ENCODE measurements at regions not wholly inside any gene's neighbourhood (a gene's known extent, or its start where the extent isn't known, plus 50 kb on each side); places are given as distances from the start of the nearest gene placed in this dataset.

GRCh38 chr20:17141568-17141967, 85.3 kb upstream of the PCSK2 start:
- Histone ChIP-seq H4K20me1 (ENCODE audit: insufficient read depth, low read length) (no peaks in the 10 kb centered on the region), H3K4me2 (replicated peaks; ENCODE audit: extremely low read depth, low read length, poor library complexity, severe bottlenecking) (no peak overlapping the region), H3K27ac (ENCODE audit: low read depth in 1 of 2, low read length in 2 of 2) (no peak overlapping the region), H3K27me3 (ENCODE audit: control insufficient read depth in 2 of 2, insufficient read depth in 2 of 2, low read length in 2 of 2) (no peaks in the 10 kb centered on the region), H3K9ac (ENCODE audit: insufficient read depth, low read length, poor library complexity, severe bottlenecking) (no peak overlapping the region), H3K4me1 (ENCODE audit: control insufficient read depth in 1 of 2, insufficient read depth in 2 of 2, low read length in 2 of 2) (no peaks in the 10 kb centered on the region), H3K4me3 (replicated peaks in 1 of 3; ENCODE audit: low read depth in 2 of 3, low read length in 3 of 3) (no peak overlapping the region), H3K9me3 (replicated peaks in 1 of 2; ENCODE audit: control insufficient read depth in 1 of 2, insufficient read depth in 1 of 2, low read length in 2 of 2) (peaks cover 16 to 18% of the 10 kb centered on the region in 2 donors), H3K79me2 (ENCODE audit: insufficient read depth, low read length) (no peaks in the 10 kb centered on the region), H2AFZ (ENCODE audit: insufficient read depth, low read depth, low read length, poor library complexity, severe bottlenecking) (no peak overlapping the region), H3K36me3 (replicated peaks in 1 of 2; ENCODE audit: control insufficient read depth in 1 of 2, insufficient read depth in 2 of 2, low read length in 2 of 2) (no peaks in the 10 kb centered on the region)
- DNase-seq: no peak
- Mint-ChIP-seq H3K9me3 (peaks cover 3 to 12% (median 7%) of the 10 kb centered on the region in 7 donors), H3K36me3 (no peaks in the 10 kb centered on the region), H3K27ac (no peak overlapping the region), H3K4me3 (no peak overlapping the region), H3K27me3 (ENCODE audit: low read depth in 3 of 3) (peaks cover 0 to 2% (median 2%) of the 10 kb centered on the region in 3 donors), H3K4me1 (no peaks in the 10 kb centered on the region)
- intact Hi-C loops (cut with micrococcal nuclease): no loop called here
- WGBS (ENCODE audit: insufficient coverage): 100% methylated on average over 1 of the region's 4 CpGs
- TF ChIP-seq, protein P1, sequence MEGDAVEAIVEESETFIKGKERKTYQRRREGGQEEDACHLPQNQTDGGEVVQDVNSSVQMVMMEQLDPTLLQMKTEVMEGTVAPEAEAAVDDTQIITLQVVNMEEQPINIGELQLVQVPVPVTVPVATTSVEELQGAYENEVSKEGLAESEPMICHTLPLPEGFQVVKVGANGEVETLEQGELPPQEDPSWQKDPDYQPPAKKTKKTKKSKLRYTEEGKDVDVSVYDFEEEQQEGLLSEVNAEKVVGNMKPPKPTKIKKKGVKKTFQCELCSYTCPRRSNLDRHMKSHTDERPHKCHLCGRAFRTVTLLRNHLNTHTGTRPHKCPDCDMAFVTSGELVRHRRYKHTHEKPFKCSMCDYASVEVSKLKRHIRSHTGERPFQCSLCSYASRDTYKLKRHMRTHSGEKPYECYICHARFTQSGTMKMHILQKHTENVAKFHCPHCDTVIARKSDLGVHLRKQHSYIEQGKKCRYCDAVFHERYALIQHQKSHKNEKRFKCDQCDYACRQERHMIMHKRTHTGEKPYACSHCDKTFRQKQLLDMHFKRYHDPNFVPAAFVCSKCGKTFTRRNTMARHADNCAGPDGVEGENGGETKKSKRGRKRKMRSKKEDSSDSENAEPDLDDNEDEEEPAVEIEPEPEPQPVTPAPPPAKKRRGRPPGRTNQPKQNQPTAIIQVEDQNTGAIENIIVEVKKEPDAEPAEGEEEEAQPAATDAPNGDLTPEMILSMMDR (IDR thresholded peaks at IDR 0.05): no peak

DNA sequence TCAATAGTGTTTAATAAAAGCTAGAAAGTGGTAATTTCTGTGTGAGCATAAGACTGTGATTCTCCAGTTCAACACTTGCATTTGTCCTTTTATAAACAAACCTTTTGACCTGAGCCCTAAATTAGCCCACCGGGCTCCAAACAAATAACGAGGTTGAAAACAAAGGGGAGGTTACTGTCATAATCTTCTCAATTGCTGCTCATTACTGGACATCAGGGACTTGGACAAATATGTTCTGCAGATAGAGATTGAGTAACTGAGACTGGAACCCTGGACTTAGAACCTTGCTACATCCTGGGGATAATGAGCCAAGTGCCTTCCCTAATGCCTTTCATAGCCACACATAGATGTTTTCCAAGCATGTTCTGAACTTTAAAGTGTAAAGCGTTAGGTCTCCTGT, 84.2 kb upstream of the PCSK2 start:
- H3K4me3 Mint-ChIP-seq: no peak overlapping the region

More for the DNA sequence above, 84.2 kb upstream of the PCSK2 start:
- Mint-ChIP-seq H3K27me3 (ENCODE audit: low read depth in 3 of 3) (peaks cover 0 to 2% (median 0%) of the 10 kb centered on the region in 3 donors), H3K27ac (no peak overlapping the region), H3K4me1 (no peaks in the 10 kb centered on the region), H3K36me3 (no peaks in the 10 kb centered on the region), H3K9me3 (peaks cover 0 to 11% (median 4%) of the 10 kb centered on the region in 7 donors)
- Histone ChIP-seq H3K4me3 (replicated peaks in 1 of 3; ENCODE audit: low read depth in 2 of 3, low read length in 3 of 3) (no peak overlapping the region), H3K9ac (ENCODE audit: insufficient read depth, low read length, poor library complexity, severe bottlenecking) (no peak overlapping the region), H3K27ac (ENCODE audit: low read depth in 1 of 2, low read length in 2 of 2) (no peak overlapping the region), H2AFZ (ENCODE audit: insufficient read depth, low read depth, low read length, poor library complexity, severe bottlenecking) (no peak overlapping the region), H3K9me3 (replicated peaks in 1 of 2; ENCODE audit: control insufficient read depth in 1 of 2, insufficient read depth in 1 of 2, low read length in 2 of 2) (peaks cover 8 to 9% of the 10 kb centered on the region in 2 donors), H3K4me1 (ENCODE audit: control insufficient read depth in 1 of 2, insufficient read depth in 2 of 2, low read length in 2 of 2) (no peaks in the 10 kb centered on the region), H3K27me3 (ENCODE audit: control insufficient read depth in 2 of 2, insufficient read depth in 2 of 2, low read length in 2 of 2) (no peaks in the 10 kb centered on the region), H3K36me3 (replicated peaks in 1 of 2; ENCODE audit: control insufficient read depth in 1 of 2, insufficient read depth in 2 of 2, low read length in 2 of 2) (no peaks in the 10 kb centered on the region), H4K20me1 (ENCODE audit: insufficient read depth, low read length) (no peaks in the 10 kb centered on the region), H3K79me2 (ENCODE audit: insufficient read depth, low read length) (no peaks in the 10 kb centered on the region), H3K4me2 (replicated peaks; ENCODE audit: extremely low read depth, low read length, poor library complexity, severe bottlenecking) (no peak overlapping the region)
- no CpG with 5 or more reads among the region's 3 CpGs for WGBS (ENCODE audit: insufficient coverage)
- TF ChIP-seq, protein P1 (IDR thresholded peaks at IDR 0.05): no peak
- no peak for DNase-seq
- intact Hi-C loops (cut with micrococcal nuclease): no loop called here

Data from CD14-positive monocyte (primary cell).